ENCODE measurements at regions not wholly inside any gene's neighbourhood (a gene's known extent, or its start where the extent isn't known, plus 50 kb on each side); places are given as distances from the start of the nearest gene placed in this dataset.

DNA sequence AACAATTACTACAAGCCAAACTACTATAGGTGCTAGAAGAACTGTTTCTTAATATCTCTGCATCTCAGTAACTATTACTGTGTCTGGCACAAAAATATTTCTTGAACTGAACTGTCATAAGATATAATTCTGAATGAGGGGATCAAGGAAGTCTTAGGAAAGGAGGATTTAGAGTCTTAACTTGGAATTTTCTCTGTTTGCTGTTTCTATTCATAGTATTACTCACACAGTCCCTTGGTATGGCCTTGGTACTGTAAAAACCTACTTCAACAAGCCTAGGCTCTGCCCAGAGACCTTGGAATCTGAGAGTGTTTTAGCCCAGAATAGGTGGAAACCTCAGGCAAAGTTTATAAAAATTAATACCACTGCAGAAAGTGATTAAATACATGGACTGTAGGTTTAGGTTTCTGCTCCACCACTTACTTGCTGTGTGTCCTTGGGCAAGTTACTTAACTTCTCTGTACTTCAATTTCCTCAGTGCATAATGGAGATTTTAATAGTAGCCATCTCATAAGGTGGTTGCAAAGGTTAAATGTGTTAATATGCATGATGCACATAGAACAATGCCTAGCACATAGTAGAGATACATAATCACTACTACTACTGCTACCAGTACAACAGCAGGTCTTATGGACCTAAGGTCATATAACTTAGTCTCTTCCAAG lies 87.4 kb upstream of the NFIA start:
- peaks cover 8% of the 10 kb centered on the region for H3K27me3 Mint-ChIP-seq (ENCODE audit: low read depth)
- H3K9me3 Mint-ChIP-seq = no peaks in the 10 kb centered on the region
- H3K4me3 Mint-ChIP-seq = no peak overlapping the region
- no peaks in the 10 kb centered on the region for H3K36me3 Mint-ChIP-seq (ENCODE audit: low read depth)
- no peaks in the 10 kb centered on the region for H3K4me1 Mint-ChIP-seq (ENCODE audit: low read depth)
- no peak overlapping the region for H3K27ac Mint-ChIP-seq

DNA sequence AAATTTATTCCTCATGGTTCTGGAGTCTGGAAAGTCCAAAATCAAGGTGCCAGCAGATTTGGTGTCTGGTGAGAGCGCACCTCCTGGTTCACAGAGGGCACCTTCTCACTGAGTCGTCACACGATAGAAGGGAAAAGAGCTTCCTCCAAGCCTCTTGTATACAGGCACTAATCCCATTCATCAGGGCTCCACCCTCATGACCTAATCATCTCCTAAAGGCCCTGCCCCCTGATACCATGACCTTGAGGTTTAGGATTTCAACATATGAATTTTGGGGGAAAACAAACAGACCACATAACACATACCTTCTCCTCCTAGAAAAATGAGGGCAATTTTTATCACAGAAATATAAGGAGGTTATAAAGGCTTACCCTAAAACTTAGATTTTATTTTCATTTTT lies 88.0 kb upstream of the NFIA start:
- Mint-ChIP-seq H3K4me3 (no peak overlapping the region), H3K9me3 (no peaks in the 10 kb centered on the region), H3K27me3 (ENCODE audit: low read depth) (peaks cover 8% of the 10 kb centered on the region), H3K4me1 (ENCODE audit: low read depth) (no peaks in the 10 kb centered on the region), H3K36me3 (ENCODE audit: low read depth) (no peaks in the 10 kb centered on the region), H3K27ac (no peak overlapping the region)

DNA sequence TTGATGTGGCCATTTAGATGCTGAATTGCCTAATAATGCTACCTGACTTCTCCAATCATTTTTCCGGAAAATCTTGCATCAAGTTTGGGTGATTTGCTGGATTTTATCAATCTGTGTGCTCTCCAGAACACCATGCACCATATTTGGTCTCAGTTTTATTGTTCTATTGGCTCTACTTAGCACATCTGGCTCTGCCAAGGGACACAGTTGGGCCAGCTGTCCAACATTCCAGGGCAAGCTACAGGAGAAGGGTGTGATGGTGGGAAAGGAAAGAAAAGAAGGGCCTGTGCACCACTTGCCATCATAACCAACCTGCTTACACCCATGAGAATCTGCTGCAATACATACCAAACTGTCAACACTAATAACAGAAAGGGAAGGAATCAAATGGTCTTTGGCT lies 90.2 kb upstream of the NFIA start:
- H3K36me3 Mint-ChIP-seq (ENCODE audit: low read depth) = no peaks in the 10 kb centered on the region
- H3K4me1 Mint-ChIP-seq (ENCODE audit: low read depth) = no peaks in the 10 kb centered on the region
- peaks cover 8% of the 10 kb centered on the region for H3K27me3 Mint-ChIP-seq (ENCODE audit: low read depth)
- no peaks in the 10 kb centered on the region for H3K9me3 Mint-ChIP-seq
- H3K4me3 Mint-ChIP-seq = no peak overlapping the region
- no peak overlapping the region for H3K27ac Mint-ChIP-seq

DNA sequence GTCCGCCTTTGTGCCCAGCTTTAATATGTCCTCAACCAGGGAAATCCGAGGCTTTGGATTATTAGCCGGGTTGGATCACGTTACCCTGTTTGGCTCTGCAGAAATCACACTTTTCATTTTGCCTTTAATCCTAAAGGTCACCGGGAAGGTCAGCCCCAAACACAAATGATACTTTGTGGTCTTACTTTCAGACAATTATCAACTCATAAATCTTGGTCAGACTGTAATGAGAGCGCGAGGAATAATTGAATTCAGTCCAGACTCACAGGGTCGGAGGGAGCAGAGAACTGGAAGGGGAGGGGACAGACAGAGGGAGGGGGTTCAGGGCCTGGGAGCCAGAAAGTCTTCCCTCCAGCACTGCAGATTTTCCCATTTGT lies 91.7 kb upstream of the NFIA start:
- Mint-ChIP-seq H3K27ac (no peak overlapping the region), H3K4me1 (ENCODE audit: low read depth) (no peaks in the 10 kb centered on the region), H3K9me3 (no peaks in the 10 kb centered on the region), H3K4me3 (no peak overlapping the region), H3K27me3 (ENCODE audit: low read depth) (peaks cover 8% of the 10 kb centered on the region), H3K36me3 (ENCODE audit: low read depth) (no peaks in the 10 kb centered on the region)

DNA sequence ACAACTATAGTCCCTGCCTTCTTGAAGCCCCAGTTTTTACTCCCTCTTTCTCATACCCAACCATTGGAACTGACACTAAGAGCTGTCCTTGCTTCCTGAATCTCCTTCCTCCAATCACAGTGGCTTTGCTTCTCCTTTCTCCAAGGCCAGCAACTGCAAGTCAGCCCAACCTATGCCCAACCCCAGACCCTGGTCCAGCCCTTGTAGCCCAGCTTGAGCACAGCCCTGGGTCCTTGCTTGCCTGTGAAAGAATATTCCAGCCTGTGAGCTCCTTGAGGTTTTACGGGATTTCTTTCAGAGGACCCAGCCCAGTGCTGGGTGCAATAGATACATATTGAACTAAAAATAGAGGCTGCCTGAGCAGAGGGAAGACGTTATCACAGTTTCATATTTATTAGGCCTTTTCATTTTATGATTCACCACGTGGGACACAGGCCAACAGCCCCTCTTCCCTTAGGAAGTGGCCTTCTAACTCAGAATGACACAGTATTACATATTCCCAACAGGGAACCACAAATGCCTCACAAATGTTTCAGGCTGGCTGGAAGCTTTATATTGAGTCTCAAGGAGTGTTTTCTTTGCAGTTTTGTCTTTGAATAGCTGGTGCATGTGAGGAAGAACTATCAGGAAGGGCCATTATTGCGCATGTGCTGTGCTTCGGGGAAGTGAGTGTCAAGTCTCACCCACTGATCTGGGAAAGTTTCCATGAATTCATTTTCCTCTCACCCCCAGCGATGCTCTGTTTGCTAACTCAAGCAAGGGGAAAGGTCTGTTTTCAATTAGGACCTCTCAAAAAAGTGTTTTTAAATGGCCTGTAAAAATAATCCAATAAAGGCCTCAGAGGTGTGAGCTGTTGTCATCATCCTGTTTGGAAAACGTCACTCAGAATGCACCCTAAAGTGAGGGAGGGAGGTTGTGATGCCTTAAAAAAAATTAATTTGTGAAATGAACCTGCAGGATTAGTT lies 92.3 kb upstream of the NFIA start:
- H3K9me3 Mint-ChIP-seq = no peaks in the 10 kb centered on the region
- H3K4me1 Mint-ChIP-seq (ENCODE audit: low read depth) = no peaks in the 10 kb centered on the region
- H3K36me3 Mint-ChIP-seq (ENCODE audit: low read depth) = no peaks in the 10 kb centered on the region
- H3K4me3 Mint-ChIP-seq = no peak overlapping the region
- H3K27me3 Mint-ChIP-seq (ENCODE audit: low read depth) = peaks cover 8% of the 10 kb centered on the region
- H3K27ac Mint-ChIP-seq = no peak overlapping the region

DNA sequence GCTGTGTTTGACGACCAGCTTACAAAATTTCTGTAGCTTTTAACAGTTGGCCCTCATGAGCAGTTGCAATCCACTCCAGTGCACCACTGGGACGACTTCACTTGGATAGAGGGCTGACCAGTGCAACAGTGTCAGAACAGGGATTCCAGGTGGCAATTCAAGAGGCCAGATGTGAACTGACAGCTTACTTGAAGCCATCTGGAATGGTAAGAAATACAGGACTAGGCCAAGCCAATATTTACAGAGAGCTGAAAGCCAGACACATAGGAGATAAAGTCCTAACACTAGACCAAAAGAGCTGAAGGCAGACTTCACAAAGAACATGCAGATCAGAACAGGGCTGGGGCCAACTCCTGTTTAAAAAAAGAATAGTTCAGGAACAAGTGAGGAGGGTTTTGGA lies 93.5 kb upstream of the NFIA start:
- no peak overlapping the region for H3K4me3 Mint-ChIP-seq
- no peaks in the 10 kb centered on the region for H3K9me3 Mint-ChIP-seq
- peaks cover 7% of the 10 kb centered on the region for H3K27me3 Mint-ChIP-seq (ENCODE audit: low read depth)
- H3K36me3 Mint-ChIP-seq (ENCODE audit: low read depth) = no peaks in the 10 kb centered on the region
- no peak overlapping the region for H3K27ac Mint-ChIP-seq
- no peaks in the 10 kb centered on the region for H3K4me1 Mint-ChIP-seq (ENCODE audit: low read depth)

DNA sequence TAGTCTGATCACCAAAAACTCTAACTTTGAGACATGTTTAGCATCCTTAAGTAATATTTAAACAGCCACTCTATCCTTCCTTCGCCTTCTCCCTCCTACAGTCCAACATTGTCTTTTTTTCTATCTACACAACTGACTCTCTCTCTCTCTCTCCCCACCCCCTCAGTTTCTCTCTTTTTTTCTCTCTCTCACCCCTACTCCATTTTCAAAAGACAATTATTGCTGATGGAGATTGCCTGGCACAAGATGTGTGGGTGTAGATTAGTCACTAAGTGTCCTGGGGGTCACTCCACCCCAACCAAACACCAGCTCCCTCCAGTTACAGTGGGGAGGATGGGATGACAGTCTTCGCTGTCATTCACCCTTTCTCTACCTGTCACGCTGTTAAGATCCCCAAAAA lies 94.5 kb upstream of the NFIA start:
- peaks cover 3% of the 10 kb centered on the region for H3K27me3 Mint-ChIP-seq (ENCODE audit: low read depth)
- H3K4me1 Mint-ChIP-seq (ENCODE audit: low read depth) = no peaks in the 10 kb centered on the region
- H3K27ac Mint-ChIP-seq = no peak overlapping the region
- H3K4me3 Mint-ChIP-seq = no peak overlapping the region
- H3K36me3 Mint-ChIP-seq (ENCODE audit: low read depth) = no peaks in the 10 kb centered on the region
- no peaks in the 10 kb centered on the region for H3K9me3 Mint-ChIP-seq

DNA sequence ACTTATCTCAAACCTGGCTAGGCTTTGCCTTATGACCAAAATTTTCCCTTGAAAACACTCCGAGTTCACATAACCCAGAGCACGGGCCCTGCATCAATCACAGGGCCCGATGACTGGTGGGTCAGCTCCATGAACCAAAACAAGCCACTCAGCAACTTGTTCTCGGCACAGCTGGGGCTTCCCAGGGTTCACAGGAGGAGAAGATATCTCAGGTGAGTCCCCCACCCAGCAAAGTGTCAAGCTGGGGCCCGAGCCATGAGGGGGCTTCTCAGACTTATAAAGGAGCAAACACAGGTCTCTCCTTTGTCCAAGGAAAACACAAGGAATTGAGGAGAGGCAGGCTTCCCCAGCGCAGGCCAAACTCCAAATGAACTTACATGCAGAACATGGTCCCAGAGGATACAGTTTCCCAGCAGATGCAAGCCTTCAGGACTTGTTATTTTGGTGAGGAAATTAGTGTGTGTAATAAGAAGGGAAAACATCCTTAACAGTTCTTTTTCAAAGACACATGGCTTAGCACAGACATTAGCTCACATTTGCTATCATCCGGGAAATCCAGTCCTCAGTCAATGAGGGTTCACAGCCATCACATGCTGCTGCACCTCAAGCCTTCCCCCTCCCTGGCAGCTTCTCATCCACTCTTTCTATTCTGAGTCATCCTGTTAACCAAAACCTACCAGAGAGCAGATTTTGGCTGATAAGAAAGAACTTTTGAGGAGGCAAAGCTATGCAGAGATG lies 98.1 kb upstream of the NFIA start:
- no peaks in the 10 kb centered on the region for H3K9me3 Mint-ChIP-seq
- H3K36me3 Mint-ChIP-seq (ENCODE audit: low read depth) = no peaks in the 10 kb centered on the region
- H3K27ac Mint-ChIP-seq = no peak overlapping the region
- H3K4me1 Mint-ChIP-seq (ENCODE audit: low read depth) = no peaks in the 10 kb centered on the region
- H3K4me3 Mint-ChIP-seq = no peak overlapping the region
- no peaks in the 10 kb centered on the region for H3K27me3 Mint-ChIP-seq (ENCODE audit: low read depth)

DNA sequence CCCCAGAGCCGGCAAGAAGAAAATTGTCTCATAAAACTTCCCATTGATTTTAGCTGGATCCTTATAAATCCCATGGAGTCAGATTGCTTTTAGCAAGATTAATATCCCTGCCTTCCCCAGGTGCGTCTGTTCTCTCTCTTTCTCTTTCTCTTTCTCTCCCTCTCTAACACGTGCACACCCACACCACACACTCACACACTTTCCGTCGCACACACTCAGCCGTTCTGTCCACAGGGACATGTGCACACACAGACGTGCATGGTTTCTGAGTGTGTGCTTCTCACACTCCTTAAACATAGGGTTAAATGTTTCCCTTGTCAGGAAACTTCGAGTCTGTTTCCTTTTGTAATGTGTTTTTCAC lies 98.7 kb upstream of the NFIA start:
- H3K27me3 Mint-ChIP-seq (ENCODE audit: low read depth) = no peaks in the 10 kb centered on the region
- no peaks in the 10 kb centered on the region for H3K36me3 Mint-ChIP-seq (ENCODE audit: low read depth)
- H3K4me1 Mint-ChIP-seq (ENCODE audit: low read depth) = no peaks in the 10 kb centered on the region
- no peak overlapping the region for H3K27ac Mint-ChIP-seq
- H3K4me3 Mint-ChIP-seq = no peak overlapping the region
- no peaks in the 10 kb centered on the region for H3K9me3 Mint-ChIP-seq

DNA sequence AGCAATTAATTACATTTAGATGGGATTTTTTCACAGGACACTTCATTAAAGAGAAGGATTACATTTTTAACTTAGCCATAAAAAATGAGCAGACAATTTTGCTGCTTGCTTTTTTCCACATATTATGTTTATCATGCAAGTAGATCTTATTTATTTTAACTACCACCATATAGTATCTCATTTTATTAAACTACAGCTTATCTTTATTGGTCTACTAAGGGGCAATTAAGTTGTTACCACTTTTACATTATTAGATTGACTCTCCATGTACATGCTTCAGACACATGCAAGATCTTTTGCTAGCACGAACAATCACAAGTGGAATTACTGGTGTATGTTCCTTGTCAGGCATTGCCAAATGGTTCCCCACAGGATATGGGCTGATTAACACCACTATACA lies 99.8 kb upstream of the NFIA start:
- H3K9me3 Mint-ChIP-seq = no peaks in the 10 kb centered on the region
- H3K36me3 Mint-ChIP-seq (ENCODE audit: low read depth) = no peaks in the 10 kb centered on the region
- no peak overlapping the region for H3K4me3 Mint-ChIP-seq
- H3K27me3 Mint-ChIP-seq (ENCODE audit: low read depth) = no peaks in the 10 kb centered on the region
- H3K4me1 Mint-ChIP-seq (ENCODE audit: low read depth) = no peaks in the 10 kb centered on the region
- H3K27ac Mint-ChIP-seq = no peak overlapping the region

DNA sequence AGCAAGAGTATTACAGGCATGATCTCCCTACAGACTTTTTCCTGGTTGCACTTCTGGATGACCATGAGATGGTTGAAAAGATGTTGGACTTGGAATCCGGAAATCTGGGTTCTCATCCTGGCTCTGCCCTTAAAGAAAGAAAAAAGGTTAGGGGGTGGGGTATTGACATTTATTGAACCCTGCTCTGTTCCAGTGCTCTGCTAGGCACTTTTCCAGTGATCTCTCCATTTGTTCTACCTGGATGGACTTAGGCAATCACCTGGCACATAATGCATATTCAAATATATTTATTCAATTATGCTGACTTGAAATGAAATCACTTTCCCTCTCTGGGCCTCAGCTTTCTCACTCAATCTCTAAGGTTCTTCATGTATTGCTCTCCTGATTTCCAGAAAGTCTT lies 101.0 kb upstream of the NFIA start:
- Mint-ChIP-seq H3K4me3 (no peak overlapping the region), H3K9me3 (no peaks in the 10 kb centered on the region), H3K36me3 (ENCODE audit: low read depth) (no peaks in the 10 kb centered on the region), H3K27me3 (ENCODE audit: low read depth) (no peaks in the 10 kb centered on the region), H3K4me1 (ENCODE audit: low read depth) (no peaks in the 10 kb centered on the region), H3K27ac (no peak overlapping the region)

DNA sequence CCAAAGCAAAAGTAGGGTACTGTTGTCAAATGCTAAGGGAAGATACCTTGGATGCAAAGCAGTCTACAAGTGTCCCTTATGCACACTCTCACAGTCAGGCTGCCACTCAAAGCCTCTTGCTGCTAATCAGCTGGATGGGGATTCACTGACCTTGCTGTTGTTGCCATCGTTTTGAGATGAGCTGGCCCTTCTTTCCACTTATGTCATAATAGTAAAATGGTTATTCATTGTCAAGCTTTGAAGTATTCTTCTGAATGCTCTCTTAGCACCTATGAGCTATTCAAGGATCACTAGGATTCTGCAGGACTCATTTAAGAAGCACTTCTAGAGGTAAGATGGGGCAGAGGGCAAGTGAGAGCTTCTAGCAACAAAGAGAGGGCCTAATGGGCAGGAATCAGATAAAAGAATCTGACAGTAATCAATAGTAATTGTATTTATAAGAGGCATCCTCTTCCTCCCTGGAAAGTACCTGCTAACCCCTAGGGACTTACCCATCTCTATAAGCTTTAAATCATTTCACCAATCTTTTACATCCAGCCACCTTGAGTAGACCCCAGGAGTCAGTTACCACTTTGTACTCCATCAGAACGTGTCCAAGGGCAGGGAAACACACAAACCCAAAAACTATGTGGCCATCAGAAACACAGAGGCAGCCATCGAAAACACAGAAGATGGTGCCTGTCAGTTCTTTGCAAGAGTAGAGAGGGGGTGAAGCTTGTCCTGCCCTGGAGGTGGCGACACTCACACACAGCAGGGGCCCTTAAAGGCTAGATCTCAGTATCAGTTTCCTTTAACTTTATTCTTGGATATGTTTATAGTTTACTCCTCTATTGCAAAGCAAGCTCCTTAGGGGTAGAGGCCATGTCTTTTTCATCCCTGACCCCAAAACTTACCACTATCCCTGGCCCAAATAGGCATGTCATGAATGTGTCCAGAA lies 103.7 kb upstream of the NFIA start:
- H3K36me3 Mint-ChIP-seq (ENCODE audit: low read depth) = no peaks in the 10 kb centered on the region
- H3K4me3 Mint-ChIP-seq = no peak overlapping the region
- H3K4me1 Mint-ChIP-seq (ENCODE audit: low read depth) = no peaks in the 10 kb centered on the region

DNA sequence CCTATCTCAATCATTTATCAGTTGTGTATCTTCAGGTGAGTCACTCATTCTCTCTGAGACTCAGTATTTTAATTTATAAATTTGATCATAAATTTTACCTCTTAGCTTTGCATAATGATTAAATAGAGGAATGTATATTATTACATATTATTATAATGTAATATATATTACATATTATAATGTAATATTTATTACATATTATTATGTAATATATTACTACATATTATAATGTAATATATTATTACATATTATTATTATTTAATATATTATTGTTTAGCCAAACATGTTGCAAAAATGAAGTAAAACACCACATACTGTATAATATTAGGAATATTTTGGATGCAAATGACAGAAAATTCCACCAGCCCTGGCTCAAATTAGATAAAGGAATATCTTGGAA lies 104.7 kb upstream of the NFIA start:
- H3K9me3 Mint-ChIP-seq = no peaks in the 10 kb centered on the region
- no peak overlapping the region for H3K4me3 Mint-ChIP-seq
- H3K36me3 Mint-ChIP-seq (ENCODE audit: low read depth) = no peaks in the 10 kb centered on the region
- peaks cover 8% of the 10 kb centered on the region for H3K27me3 Mint-ChIP-seq (ENCODE audit: low read depth)
- no peak overlapping the region for H3K27ac Mint-ChIP-seq
- no peaks in the 10 kb centered on the region for H3K4me1 Mint-ChIP-seq (ENCODE audit: low read depth)

More for the DNA sequence above, 103.7 kb upstream of the NFIA start:
- peaks cover 7% of the 10 kb centered on the region for H3K27me3 Mint-ChIP-seq (ENCODE audit: low read depth)
- H3K27ac Mint-ChIP-seq = no peak overlapping the region
- H3K9me3 Mint-ChIP-seq = no peaks in the 10 kb centered on the region

Data from T-helper 1 cell treated with Interleukin-12 subunit alpha and Interleukin-12 subunit beta and Interleukin-4 antibody, amounts not matched to agents 30 μg/mL and 1 μg/mL, for 36 hours (primary cell).